Breast epithelium (tissue), 4 donors: ENCODE measurements at regions not wholly inside any gene's neighbourhood (a gene's known extent, or its start where the extent isn't known, plus 50 kb on each side); places are given as distances from the start of the nearest gene placed in this dataset.

Experiments used
- DNase-seq, 2 donors: peaks; one replicate each; pipeline ENCODE4 v3.0.0-alpha.2; 2019; ENCODE audit warnings: low spot score in 2 of 2
- H3K27ac ChIP-seq, 2 donors: fragments of 200-600 bp; sonication (generic) in 1 of 2; one replicate each; pipeline ENCODE4 v1.5.1; 2016 to 2019; ENCODE audit warnings: mild to moderate bottlenecking in 1 of 2
- H3K27me3 ChIP-seq, 2 donors: fragments of 200-600 bp; sonication (generic) in 1 of 2; one replicate each; pipeline versions ENCODE4 v1.5.1 to v1.6.0; 2017 to 2019; ENCODE audit warnings: control low read depth in 1 of 2, mild to moderate bottlenecking in 1 of 2
- H3K36me3 ChIP-seq: fragments of 200-600 bp; one replicate; pipeline ENCODE4 v1.5.1; 2019
- H3K4me1 ChIP-seq, 2 donors: fragments of 200-600 bp; sonication (generic); one replicate each; pipeline ENCODE4 v1.5.1; 2016 to 2019; ENCODE audit warnings: control low read depth in 1 of 2
- H3K4me3 ChIP-seq, 3 donors: fragments of 200-600 bp; sonication (generic); 1 replicate in 2 of 3; 2 replicates in 1 of 3; pipeline ENCODE4 v1.5.1; 2016 to 2019; ENCODE audit warnings: mild to moderate bottlenecking in 3 of 3, moderate library complexity in 2 of 3
- H3K9me3 ChIP-seq, 2 donors: fragments of 200-600 bp; sonication (generic) in 1 of 2; one replicate each; pipeline ENCODE4 v1.5.1; 2016 to 2019; ENCODE audit warnings: control low read depth in 1 of 2
- POLR2A ChIP-seq: fragments of 450-650 bp; IDR thresholded peaks from one replicate; pipeline ENCODE4 v1.6.1; 2016; ENCODE audit warnings: antibody characterized with exemption, mild to moderate bottlenecking, moderate library complexity
- POLR2AphosphoS5 ChIP-seq, 3 donors: sonication (generic); formaldehyde crosslinking; IDR thresholded peaks; one replicate each; pipeline ENCODE4 v1.6.1; 2017; ENCODE audit warnings: antibody characterized with exemption in 3 of 3
- intact Hi-C: fragments of 100-400 bp; cut with DNase I; formaldehyde crosslinking; loops from one replicate; pipeline ENCODE4 v1.15.1; 2023; ENCODE audit warnings: low total_unique reads
- TF ChIP-seq, protein P1 (sequence below), 3 donors: fragments of 450-650 bp; IDR thresholded peaks; one replicate each; pipeline ENCODE4 v1.5.1; 2016 to 2017; ENCODE audit warnings: antibody characterized with exemption in 3 of 3, mild to moderate bottlenecking in 3 of 3, moderate library complexity in 3 of 3

DNA sequence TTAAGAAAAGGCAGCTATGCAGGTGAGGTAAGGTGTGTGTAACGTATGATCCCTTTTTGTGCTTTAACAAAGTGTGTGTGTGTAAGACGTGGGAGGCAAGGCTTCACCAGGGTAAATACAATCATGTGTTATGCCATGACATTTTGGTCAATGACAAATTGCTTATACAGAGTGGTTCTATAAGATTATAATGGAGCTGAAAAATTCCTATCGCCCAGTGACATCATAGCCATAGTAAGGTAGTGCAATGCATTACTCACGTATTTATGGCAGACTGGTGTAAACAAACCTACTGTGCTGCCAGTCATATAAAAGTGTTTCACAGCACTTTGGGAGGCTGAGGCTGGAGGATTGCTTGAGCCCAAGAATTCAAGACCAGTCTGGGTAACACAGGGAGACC is 60.2 kb upstream of the LCTL start:
- intact Hi-C loops, result loop anchor here (10.0 kb wide), 1 partner anchor 149 kb away; no protein-coding TSS in a partner anchor
- H3K27ac ChIP-seq, result no peak overlapping the region
- no peak for DNase-seq
- H3K4me3 ChIP-seq, result no peak overlapping the region
- TF ChIP-seq POLR2AphosphoS5 (IDR thresholded peaks at IDR 0.05), result no peak
- TF ChIP-seq, protein P1, sequence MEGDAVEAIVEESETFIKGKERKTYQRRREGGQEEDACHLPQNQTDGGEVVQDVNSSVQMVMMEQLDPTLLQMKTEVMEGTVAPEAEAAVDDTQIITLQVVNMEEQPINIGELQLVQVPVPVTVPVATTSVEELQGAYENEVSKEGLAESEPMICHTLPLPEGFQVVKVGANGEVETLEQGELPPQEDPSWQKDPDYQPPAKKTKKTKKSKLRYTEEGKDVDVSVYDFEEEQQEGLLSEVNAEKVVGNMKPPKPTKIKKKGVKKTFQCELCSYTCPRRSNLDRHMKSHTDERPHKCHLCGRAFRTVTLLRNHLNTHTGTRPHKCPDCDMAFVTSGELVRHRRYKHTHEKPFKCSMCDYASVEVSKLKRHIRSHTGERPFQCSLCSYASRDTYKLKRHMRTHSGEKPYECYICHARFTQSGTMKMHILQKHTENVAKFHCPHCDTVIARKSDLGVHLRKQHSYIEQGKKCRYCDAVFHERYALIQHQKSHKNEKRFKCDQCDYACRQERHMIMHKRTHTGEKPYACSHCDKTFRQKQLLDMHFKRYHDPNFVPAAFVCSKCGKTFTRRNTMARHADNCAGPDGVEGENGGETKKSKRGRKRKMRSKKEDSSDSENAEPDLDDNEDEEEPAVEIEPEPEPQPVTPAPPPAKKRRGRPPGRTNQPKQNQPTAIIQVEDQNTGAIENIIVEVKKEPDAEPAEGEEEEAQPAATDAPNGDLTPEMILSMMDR (IDR thresholded peaks at IDR 0.05), result no peak
- no peak for TF ChIP-seq POLR2A
- no peaks in the 10 kb centered on the region for H3K36me3 ChIP-seq
- no peaks in the 10 kb centered on the region for H3K4me1 ChIP-seq
- H3K9me3 ChIP-seq, result no peaks in the 10 kb centered on the region
- H3K27me3 ChIP-seq, result peaks cover 0 to 9% of the 10 kb centered on the region in 2 donors

DNA sequence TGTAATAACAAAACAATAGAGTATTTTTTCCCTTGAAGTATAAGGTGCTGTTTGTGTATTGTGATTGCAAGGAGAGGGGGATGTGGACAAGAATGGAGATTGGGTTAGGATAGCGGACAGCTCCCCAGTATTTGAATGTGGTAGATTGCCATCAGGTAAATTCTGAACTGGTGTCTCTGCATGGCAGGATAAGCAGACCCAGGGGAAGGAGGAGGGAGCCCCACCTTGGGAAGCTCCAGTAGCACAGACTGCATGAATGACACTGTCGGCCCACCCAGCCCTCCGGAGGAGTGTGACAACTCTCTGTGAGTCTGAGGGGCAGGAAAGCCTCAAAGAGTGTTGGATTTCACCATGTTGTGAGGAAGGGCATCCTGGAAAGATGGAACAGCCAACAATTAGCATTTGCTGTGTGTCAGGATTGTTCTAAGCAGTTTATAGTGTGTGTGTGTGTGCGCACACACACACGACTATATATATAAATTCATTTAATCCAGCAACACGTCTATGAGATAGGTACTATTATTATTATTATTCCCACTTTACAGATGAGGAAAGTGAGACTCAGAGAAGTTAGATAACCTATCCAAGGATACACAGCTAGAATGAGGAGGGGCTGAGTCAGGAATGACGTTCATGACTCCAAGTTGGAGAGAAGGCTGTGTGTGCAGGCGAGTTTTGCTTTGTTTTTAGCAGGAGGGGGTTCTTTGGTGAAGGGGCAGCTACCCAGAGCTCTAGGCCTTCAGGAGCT is 63.4 kb upstream of the LCTL start:
- no peak overlapping the region for H3K27ac ChIP-seq
- no peaks in the 10 kb centered on the region for H3K4me1 ChIP-seq
- H3K36me3 ChIP-seq, result no peaks in the 10 kb centered on the region
- no peaks in the 10 kb centered on the region for H3K27me3 ChIP-seq
- no peak for TF ChIP-seq POLR2A
- no peak for TF ChIP-seq POLR2AphosphoS5 (IDR thresholded peaks at IDR 0.05)
- TF ChIP-seq, protein P1 (IDR thresholded peaks at IDR 0.05), result no peak
- no peak for DNase-seq
- no peaks in the 10 kb centered on the region for H3K9me3 ChIP-seq
- H3K4me3 ChIP-seq, result no peak overlapping the region
- intact Hi-C loops, result loop anchor here (10.0 kb wide), 1 partner anchor 146 kb away; no protein-coding TSS in a partner anchor

DNA sequence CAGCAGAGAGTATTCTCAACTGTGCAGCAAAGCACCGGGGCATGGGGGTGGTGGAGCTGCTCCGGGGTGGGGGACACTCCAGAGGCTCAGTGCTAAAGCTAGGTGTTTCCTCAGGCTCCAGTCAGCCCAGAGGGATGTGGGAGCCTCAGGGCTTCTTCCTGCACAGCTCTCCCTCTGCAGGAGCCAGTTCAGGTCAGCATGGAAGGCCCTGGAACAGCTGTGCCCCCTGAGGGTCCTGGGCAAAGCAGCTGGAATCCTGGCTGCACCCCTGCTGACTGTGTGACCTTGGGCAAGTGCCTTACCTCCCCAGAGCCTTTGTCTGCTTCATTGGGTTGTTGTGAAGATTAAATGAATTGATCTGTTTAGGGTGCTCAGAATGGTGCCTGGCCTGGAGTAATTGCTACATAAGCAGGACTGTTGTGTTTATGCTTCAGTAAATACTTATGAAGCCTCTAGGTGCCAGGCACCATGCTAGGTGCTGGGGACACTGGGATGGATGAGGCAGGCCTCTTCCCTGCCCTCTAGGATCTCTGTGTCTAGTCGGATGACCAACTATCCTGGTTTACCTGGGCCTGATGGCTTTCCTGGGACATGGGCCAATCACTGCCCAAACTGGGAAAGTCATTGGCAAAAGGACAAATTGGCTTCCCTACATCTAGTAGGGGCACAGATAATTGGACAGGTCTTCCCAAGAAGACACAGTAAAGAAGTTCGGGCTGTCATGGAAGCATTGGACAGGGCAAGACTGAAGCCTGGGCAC is 64.2 kb upstream of the LCTL start:
- Histone ChIP-seq H3K36me3 (no peaks in the 10 kb centered on the region), H3K9me3 (no peaks in the 10 kb centered on the region), H3K4me1 (no peaks in the 10 kb centered on the region), H3K27me3 (no peaks in the 10 kb centered on the region), H3K4me3 (no peak overlapping the region), H3K27ac (no peak overlapping the region)
- TF ChIP-seq, protein P1 (IDR thresholded peaks at IDR 0.05), result no peak
- TF ChIP-seq POLR2AphosphoS5 (IDR thresholded peaks at IDR 0.05), result no peak
- TF ChIP-seq POLR2A, result no peak
- no peak for DNase-seq
- intact Hi-C loops, result loop anchor here (10.0 kb wide), 1 partner anchor 145 kb away; no protein-coding TSS in a partner anchor

DNA sequence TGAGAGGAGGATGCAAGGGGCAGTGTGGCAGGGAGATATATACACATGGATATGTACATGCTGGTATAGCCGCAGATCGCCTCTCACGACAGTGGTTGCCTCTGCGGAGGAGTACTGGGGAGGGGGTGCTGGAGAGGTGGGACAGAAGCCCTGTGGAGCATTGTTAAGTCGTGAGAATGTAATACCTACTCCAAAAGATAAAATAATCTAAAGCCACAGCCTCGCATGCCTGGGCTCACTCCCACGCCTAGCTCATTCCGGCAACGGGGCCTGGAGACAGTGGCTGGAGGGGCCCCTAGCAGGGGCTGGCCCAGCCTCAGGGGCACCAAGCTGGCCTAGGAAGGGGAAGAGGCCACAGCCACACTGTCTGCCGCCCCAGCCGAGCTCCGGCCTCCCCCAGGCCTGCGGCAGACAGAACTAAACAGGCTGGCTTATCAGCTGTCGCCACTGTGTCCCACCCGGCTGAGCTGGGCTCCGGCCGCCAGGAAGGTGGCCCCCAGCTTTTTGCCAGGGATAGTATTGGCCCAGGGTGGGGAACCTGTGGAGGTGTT is 65.1 kb upstream of the LCTL start:
- no peak for TF ChIP-seq POLR2A
- TF ChIP-seq, protein P1 (IDR thresholded peaks at IDR 0.05), result no peak
- no peak for TF ChIP-seq POLR2AphosphoS5 (IDR thresholded peaks at IDR 0.05)
- intact Hi-C loops, result no loop called here
- no peak for DNase-seq
- Histone ChIP-seq H3K4me1 (no peaks in the 10 kb centered on the region), H3K4me3 (no peak overlapping the region), H3K9me3 (no peaks in the 10 kb centered on the region), H3K36me3 (no peaks in the 10 kb centered on the region), H3K27me3 (no peaks in the 10 kb centered on the region), H3K27ac (no peak overlapping the region)
